ENCODE measurements at regions not wholly inside any gene's neighbourhood (a gene's known extent, or its start where the extent isn't known, plus 50 kb on each side); places are given as distances from the start of the nearest gene placed in this dataset.

GRCh38 chr14:87852107-87852506 lies 140.9 kb downstream of the GALC start:
- TF ChIP-seq CTCF (IDR thresholded peaks at IDR 0.05) = no peak
- TF ChIP-seq EP300 (IDR thresholded peaks at IDR 0.05) = no peak
- TF ChIP-seq POLR2A (IDR thresholded peaks at IDR 0.05) = no peak
